HG02642 (cell line): ENCODE measurements at regions not wholly inside any gene's neighbourhood (a gene's known extent, or its start where the extent isn't known, plus 50 kb on each side); places are given as distances from the start of the nearest gene placed in this dataset.
A peak's percentile ranks its signal among the peaks of the same experiment; 100 is the strongest.

Experiments
- ATAC-seq: cut with Tn5 transposase; IDR thresholded peaks from one replicate; pipeline ENCODE4 v1.9.1; 2021; ENCODE audit warnings: mild to moderate bottlenecking; ENCODE audit not compliant: unreplicated experiment, poor library complexity

DNA sequence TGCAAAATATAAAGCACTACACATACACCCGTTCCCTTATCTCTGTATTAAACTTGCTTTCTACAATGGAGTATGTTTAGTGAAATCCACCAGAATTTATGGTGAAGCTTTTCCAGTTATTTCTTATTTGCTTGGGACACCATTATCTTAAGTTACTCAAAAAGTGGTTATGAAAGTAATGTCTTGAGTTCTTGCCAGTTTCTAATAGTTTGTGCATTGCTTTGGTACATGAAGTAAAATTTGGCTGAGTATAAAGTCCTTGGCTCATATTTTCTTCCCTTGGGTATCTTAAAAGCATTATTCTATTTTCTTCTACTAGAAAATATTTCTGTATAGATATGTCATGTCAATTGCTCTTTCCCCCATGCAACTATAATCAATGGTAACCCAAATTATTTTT lies 85.2 kb downstream of the POLR1F start:
- no peak for ATAC-seq

GRCh38 chr7:19621740-19622139 lies 87.1 kb downstream of the POLR1F start:
- ATAC-seq: no peak

DNA sequence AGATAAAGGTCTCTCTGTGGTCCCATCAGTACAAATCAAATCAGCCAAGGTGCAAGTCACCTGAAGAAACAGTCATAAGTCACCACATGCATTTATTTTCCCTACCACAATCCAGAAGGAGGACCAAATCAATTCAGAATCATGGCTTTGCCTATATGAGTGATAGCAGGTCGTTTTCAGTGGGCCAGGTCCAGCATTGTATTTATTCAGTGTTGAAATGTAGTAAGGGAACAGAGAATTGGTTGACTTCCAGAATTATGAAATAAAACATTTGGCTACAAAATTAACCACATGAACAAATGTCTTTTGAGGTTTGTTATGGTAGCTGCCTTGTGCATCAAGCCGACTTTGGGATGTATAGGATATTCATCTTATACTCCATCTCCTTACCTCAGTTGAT lies 88.4 kb downstream of the POLR1F start:
- ATAC-seq: no peak

- ATAC-seq: no peak
These were observed 89.7 kb downstream of the POLR1F start for GRCh38 chr7:19619122-19619521.

DNA sequence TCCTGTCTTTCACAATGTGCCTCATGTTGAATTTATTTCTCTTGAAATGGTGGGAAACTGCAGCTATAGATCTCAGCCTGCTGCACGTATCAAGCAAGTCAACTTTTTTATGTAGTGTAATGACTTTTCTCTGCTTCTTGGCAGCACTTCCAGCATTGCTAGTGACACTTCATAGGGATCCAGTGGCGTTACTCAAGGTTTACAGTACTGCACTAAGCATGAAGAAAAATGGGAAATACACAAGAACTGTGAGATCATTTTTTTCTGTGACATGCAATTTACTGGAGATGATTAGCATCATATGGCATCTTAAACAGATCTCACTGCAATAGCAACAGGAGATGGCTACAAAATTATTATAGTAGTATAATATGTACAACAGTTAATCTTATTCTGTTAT lies 90.9 kb downstream of the POLR1F start:
- no peak for ATAC-seq

GRCh38 chr7:19610194-19610943 lies 98.5 kb downstream of the POLR1F start:
- no peak for ATAC-seq

DNA sequence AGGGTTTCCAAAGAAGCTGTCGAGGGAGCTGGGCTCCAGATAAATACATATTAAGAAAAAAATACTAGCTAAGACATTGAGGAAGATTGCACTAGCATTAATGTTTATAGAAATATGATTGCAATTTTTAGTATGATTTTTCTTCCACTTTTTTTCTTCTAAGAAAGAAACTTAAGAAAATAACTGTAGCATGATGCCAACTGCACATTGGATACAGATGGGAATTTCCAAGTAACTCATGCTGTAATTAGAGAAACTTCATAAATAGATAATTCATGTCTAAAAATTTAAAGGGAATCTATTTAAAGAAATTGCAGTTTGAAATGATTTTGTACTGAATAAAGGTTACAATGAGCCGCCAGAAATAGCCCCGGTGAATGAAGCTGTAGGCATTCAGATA lies 119.4 kb downstream of the POLR1F start:
- ATAC-seq: no peak

DNA sequence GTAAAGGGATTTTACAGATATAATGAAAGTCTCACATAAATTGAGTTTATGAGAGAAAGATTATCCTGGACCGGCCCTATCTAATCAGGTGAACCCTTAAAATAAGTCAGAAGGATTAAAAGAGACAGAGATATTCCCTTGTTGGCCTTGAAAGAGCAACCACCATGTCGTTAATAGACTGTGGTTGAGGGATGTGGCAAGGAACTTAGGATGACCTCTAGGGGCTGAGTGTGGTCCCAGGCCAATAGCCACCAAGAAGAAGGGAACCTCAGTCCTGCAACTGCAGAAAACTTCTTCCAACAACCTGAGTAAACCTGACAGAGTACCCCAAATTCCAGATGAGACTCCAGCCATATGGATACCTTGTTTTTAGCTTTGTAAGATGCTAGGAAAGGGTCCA lies 121.5 kb downstream of the POLR1F start:
- ATAC-seq: peak; percentile 83

- ATAC-seq: no peak
These were observed 123.1 kb downstream of the POLR1F start for GRCh38 chr7:19585761-19586160.

DNA sequence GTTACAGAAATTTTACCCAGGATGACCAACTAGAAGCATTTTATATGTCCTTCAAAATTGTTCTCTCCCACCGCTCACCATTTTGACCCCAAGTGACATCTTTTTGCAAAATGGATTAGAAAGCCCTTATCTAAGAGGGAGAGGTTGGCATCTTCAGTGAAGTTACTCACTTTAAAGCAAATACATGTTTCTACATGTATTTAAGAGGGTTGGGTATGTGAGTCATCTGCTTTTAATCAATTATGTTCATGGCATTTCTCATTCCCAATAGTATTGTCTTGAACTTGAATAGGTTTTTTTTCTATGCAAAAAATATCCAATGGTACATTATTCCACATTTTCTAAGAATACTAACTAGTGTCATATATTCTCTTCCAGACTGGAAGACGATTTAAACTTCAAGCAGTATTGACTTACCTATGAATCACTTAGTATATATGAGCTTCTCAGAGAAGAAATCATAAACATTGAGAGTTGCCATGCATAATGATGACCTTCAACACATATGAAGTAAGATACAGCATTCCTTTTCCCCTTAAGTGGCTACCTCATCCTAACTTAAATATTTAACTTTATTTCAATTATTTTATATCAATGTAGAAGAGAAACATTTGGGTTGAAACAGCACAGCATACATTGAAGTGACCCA lies 132.8 kb downstream of the POLR1F start:
- no peak for ATAC-seq

DNA sequence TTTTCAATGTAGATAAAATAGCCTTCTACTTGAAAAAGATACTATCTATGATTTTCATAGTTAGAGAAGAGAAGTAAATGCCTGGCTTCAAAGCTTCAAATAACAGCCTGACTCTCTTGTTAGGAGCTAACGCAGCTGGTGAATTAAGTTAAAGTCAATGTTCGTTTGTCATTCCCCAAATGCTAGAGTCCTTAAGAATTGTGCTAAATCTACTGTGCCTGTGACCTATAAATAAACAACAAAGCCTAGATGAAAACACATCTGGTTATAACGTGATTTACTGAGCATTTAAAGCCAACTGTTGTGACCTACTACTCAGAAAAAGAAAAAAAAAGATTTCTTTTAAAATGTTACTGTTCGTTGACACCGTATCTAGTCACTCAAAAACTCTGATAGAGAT lies 134.7 kb downstream of the POLR1F start:
- ATAC-seq: no peak

GRCh38 chr7:19572566-19572965 lies 136.3 kb downstream of the POLR1F start:
- no peak for ATAC-seq

DNA sequence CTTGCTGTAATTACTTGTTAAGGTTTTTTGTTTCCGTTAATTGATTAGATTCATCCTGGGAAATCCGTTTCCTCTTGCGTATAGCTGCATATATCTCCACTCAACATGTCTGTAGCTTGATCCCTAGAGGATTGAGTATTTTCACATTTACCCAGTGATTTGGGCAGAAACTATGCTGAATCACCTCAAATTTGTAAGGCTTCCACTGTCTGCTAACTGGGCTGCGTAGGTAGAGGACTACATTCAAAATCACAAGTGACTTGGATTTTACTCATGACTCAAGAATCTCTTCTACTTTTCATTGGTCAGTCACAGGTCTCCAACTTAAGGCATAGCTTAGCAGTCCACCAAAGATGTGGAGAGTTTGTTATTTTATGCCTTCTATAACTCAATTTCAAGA lies 141.8 kb downstream of the POLR1F start:
- no peak for ATAC-seq

- ATAC-seq: no peak
These were observed 143.2 kb downstream of the POLR1F start for GRCh38 chr7:19565602-19566001.

- ATAC-seq: no peak
These were observed 147.6 kb downstream of the POLR1F start for GRCh38 chr7:19561121-19561805.

GRCh38 chr7:19560111-19560883 lies 148.5 kb downstream of the POLR1F start:
- no peak for ATAC-seq

DNA sequence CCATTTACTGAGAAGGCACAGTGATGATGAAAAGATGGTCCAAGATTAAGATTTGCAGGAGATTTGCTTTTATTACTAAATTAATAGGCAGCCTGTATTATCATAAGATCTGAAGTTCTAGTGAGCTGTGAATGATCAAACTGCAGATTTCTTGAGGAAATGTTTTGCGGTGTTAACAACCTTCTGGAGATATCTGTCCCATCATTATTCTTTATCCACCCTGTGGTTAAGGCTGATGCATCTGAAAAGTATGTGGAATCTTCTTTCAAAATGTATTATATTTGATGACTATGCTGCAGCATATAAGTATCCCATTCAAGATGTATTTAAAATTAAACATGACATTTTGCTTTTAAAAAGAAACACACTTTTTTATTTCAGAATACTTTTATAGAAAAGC lies 150.3 kb downstream of the POLR1F start:
- no peak for ATAC-seq

DNA sequence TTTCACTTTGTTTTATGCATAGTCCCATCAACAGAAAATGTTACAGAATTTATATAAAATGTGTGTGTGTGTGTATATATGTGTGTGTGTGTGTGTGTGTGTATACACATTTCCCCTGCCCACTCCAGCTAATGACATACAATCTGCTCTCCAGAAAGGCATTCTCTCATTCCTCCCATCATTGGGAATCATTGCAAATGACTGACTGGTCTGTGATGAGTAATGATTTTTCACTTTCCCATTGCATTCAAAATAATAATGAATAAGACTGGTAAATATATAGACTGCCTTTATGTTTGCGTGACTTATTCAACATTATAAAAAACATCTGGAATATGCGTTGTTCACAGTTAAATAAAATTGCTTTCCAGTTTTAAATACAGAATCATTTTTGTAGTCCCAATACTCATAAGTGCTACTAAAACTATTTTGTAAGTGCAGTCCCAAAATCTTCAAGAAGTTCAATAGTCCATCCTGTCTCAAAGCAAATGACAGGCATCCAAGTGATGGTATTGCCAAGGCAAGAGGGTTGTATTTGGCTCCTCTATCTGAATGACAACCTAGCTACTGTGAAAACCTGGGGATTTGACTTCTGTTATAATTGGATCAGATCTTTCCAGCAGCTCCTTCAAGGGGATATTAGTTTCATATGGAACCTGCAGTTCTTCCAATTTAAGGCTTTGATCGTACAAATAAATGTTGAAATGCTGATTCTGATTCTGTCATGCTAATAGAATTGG lies 150.9 kb downstream of the POLR1F start:
- no peak for ATAC-seq

DNA sequence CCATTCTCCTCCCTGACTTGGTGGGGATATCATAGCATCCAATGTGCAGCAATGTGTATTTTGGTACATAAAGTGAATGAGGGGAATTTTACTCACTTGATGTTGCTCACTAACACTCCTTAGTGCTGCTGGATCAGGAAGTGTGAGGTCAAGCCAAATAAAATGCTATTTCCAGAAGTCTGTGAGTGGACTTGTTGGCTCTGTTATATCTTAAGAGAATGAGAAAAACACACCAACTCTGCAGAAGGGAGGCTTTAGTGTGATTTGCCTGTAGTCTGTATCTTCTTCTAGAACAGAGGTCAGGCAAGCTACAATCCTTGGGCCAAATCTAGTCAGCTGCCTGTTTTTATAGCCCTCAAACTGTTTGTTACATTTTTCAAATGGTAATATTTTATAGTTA lies 154.3 kb downstream of the POLR1F start:
- ATAC-seq: no peak

DNA sequence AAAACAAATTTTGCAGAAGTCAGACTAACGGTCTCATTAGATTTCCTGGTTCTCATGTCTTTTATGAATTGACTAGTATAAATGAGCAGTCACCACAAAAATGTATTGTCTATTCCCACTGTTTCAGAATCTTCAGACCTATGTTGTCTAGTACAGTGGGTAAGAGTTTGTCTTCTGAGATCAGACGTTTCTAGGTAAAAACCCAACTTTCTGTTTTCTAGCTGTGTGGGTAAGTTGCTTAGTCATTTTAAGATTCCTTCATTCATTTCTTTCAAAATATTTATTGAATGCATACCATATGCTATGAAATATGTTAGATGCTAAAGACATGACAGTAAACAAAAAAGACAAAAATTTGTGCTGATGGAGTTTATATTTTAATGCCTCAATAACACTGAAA lies 156.3 kb downstream of the POLR1F start:
- ATAC-seq: no peak
